CD14-positive monocyte (primary cell): ENCODE measurements at regions not wholly inside any gene's neighbourhood (a gene's known extent, or its start where the extent isn't known, plus 50 kb on each side); places are given as distances from the start of the nearest gene placed in this dataset.

ENCODE experiments used
- DNase-seq, 3 donors: peaks; one replicate each; pipeline ENCODE4 v3.0.0-alpha.2; 2011 to 2022
- H2AFZ ChIP-seq: 2 replicates; pipeline ENCODE4 v1.6.0; 2012; ENCODE audit warnings: mild to moderate bottlenecking, low read depth, low read length, inconsistent platforms; ENCODE audit not compliant: insufficient read depth, poor library complexity, severe bottlenecking
- H3K27ac ChIP-seq, 2 donors: 1 replicate in 1 of 2; 2 replicates in 1 of 2; pipeline ENCODE4 v1.5.1; 2012 to 2013; ENCODE audit warnings: low read length in 2 of 2, control low read depth in 1 of 2, inconsistent platforms in 1 of 2, low read depth in 1 of 2, mild to moderate bottlenecking in 1 of 2
- H3K27me3 ChIP-seq, 2 donors: one replicate each; pipeline versions ENCODE4 v1.6.0 to v1.6.1; 2011 to 2013; ENCODE audit warnings: low read length in 2 of 2; ENCODE audit not compliant: control insufficient read depth in 2 of 2, insufficient read depth in 2 of 2
- H3K36me3 ChIP-seq, 2 donors: replicated peaks in 1 of 2; 1 replicate in 1 of 2; 2 replicates in 1 of 2; pipeline versions ENCODE4 v1.5.1 to v1.6.1; 2012 to 2013; ENCODE audit warnings: low read length in 2 of 2, control low read depth in 1 of 2, inconsistent platforms in 1 of 2, mild to moderate bottlenecking in 1 of 2; ENCODE audit not compliant: insufficient read depth in 2 of 2, control insufficient read depth in 1 of 2
- H3K4me1 ChIP-seq, 2 donors: 1 replicate in 1 of 2; 2 replicates in 1 of 2; pipeline versions ENCODE4 v1.5.1 to v1.6.1; 2012 to 2013; ENCODE audit warnings: low read length in 2 of 2, control low read depth in 1 of 2, inconsistent platforms in 1 of 2, mild to moderate bottlenecking in 1 of 2, moderate library complexity in 1 of 2; ENCODE audit not compliant: insufficient read depth in 2 of 2, control insufficient read depth in 1 of 2
- H3K4me2 ChIP-seq: replicated peaks from 2 replicates; pipeline ENCODE3; 2012; ENCODE audit warnings: low read length, moderate library complexity, mild to moderate bottlenecking; ENCODE audit not compliant: poor library complexity, severe bottlenecking; ENCODE audit errors: extremely low read depth
- H3K4me3 ChIP-seq, 3 experiments: fragments of 200-600 bp in 1 of 3; sonication (generic) in 1 of 3; replicated peaks in 1 of 3; 1 replicate in 2 of 3; 2 replicates in 1 of 3; pipeline ENCODE4 v1.5.1; 2011 to 2013; ENCODE audit warnings: low read length in 3 of 3, mild to moderate bottlenecking in 3 of 3, control low read depth in 2 of 3, low read depth in 2 of 3, inconsistent platforms in 1 of 3, moderate library complexity in 1 of 3
- H3K79me2 ChIP-seq: 2 replicates; pipeline ENCODE4 v1.6.0; 2012; ENCODE audit warnings: mild to moderate bottlenecking, control low read depth, inconsistent platforms, low read length, moderate library complexity; ENCODE audit not compliant: insufficient read depth
- H3K9ac ChIP-seq: 2 replicates; pipeline ENCODE4 v1.6.0; 2017; ENCODE audit warnings: low read length, mild to moderate bottlenecking; ENCODE audit not compliant: insufficient read depth, poor library complexity, severe bottlenecking
- H3K9me3 ChIP-seq, 2 donors: replicated peaks in 1 of 2; 1 replicate in 1 of 2; 2 replicates in 1 of 2; pipeline versions ENCODE4 v1.5.1 to v1.6.1; 2012 to 2013; ENCODE audit warnings: low read length in 2 of 2, control low read depth in 1 of 2; ENCODE audit not compliant: control insufficient read depth in 1 of 2, insufficient read depth in 1 of 2
- H4K20me1 ChIP-seq: 2 replicates; pipeline ENCODE4 v1.6.0; 2012; ENCODE audit warnings: mild to moderate bottlenecking, low read length, control low read depth, moderate library complexity; ENCODE audit not compliant: insufficient read depth
- H3K27ac Mint-ChIP-seq, 7 donors: one replicate each; pipeline ENCODE4 v1.8.0; 2020; ENCODE audit warnings: mild to moderate bottlenecking in 7 of 7, mixed read lengths in 7 of 7, moderate library complexity in 6 of 7, inconsistent platforms in 2 of 7
- H3K27me3 Mint-ChIP-seq, 3 donors: one replicate each; pipeline ENCODE4 v1.8.0; 2021 to 2022; ENCODE audit warnings: low read depth in 3 of 3, mild to moderate bottlenecking in 3 of 3, mixed read lengths in 3 of 3, moderate library complexity in 3 of 3, inconsistent platforms in 1 of 3
- H3K36me3 Mint-ChIP-seq, 2 donors: one replicate each; pipeline ENCODE4 v1.8.0; 2020; ENCODE audit warnings: mixed read lengths in 2 of 2, inconsistent platforms in 1 of 2, mild to moderate bottlenecking in 1 of 2
- H3K4me1 Mint-ChIP-seq: one replicate; pipeline ENCODE4 v1.8.0; 2020; ENCODE audit warnings: mild to moderate bottlenecking, mixed read lengths
- H3K4me3 Mint-ChIP-seq, 2 donors: one replicate each; pipeline ENCODE4 v1.8.0; 2020; ENCODE audit warnings: mild to moderate bottlenecking in 2 of 2, mixed read lengths in 2 of 2, moderate library complexity in 1 of 2
- H3K9me3 Mint-ChIP-seq, 7 donors: one replicate each; pipeline ENCODE4 v1.8.0; 2020 to 2022; ENCODE audit warnings: mixed read lengths in 7 of 7, mild to moderate bottlenecking in 6 of 7, moderate library complexity in 6 of 7, inconsistent platforms in 2 of 7
- CTCF ChIP-seq: fragments of 200-600 bp; IDR thresholded peaks from one replicate; pipeline ENCODE4 v1.8.0; 2022; ENCODE audit warnings: antibody characterized with exemption, mild to moderate bottlenecking
- WGBS: methylation state at CpG from one replicate; pipeline ENCODE4 v1.1.5; 2013; ENCODE audit warnings: missing lambda C conversion rate; ENCODE audit not compliant: insufficient coverage; 5-methylcytosine and 5-hydroxymethylcytosine counted together
- intact Hi-C, 2 donors: fragments of 100-400 bp; cut with micrococcal nuclease; formaldehyde crosslinking; loops; one replicate each; pipeline versions ENCODE4 v1.15.0 to v1.15.1; 2023

- H3K4me3 ChIP-seq: no peak overlapping the region
- TF ChIP-seq CTCF: no peak
- no peak overlapping the region for H3K9ac ChIP-seq
- no peaks in the 10 kb centered on the region for H3K36me3 ChIP-seq
- Mint-ChIP-seq H3K9me3 (peaks cover 0 to 3% (median 0%) of the 10 kb centered on the region in 7 donors), H3K4me3 (no peak overlapping the region), H3K27me3 (peaks cover 0 to 3% (median 0%) of the 10 kb centered on the region in 3 donors), H3K27ac (no peak overlapping the region), H3K4me1 (peaks cover 2% of the 10 kb centered on the region), H3K36me3 (peaks cover 4 to 11% of the 10 kb centered on the region in 2 donors)
- H4K20me1 ChIP-seq: no peaks in the 10 kb centered on the region
- no peaks in the 10 kb centered on the region for H3K27me3 ChIP-seq
- intact Hi-C loops: no loop called here
- 95% methylated on average over 15 of the region's 16 CpGs for WGBS
- no peaks in the 10 kb centered on the region for H3K9me3 ChIP-seq
- H3K4me2 ChIP-seq: no peak overlapping the region
- H3K27ac ChIP-seq: no peak overlapping the region
- H3K4me1 ChIP-seq: no peaks in the 10 kb centered on the region
- DNase-seq: no peak
- no peaks in the 10 kb centered on the region for H3K79me2 ChIP-seq
- no peak overlapping the region for H2AFZ ChIP-seq
Observed at GRCh38 chr6:1538810-1539478, 70.8 kb upstream of the FOXC1 start.

- Histone ChIP-seq H3K4me1 (no peaks in the 10 kb centered on the region), H3K4me2 (no peak overlapping the region), H3K27me3 (no peaks in the 10 kb centered on the region), H4K20me1 (no peaks in the 10 kb centered on the region), H3K36me3 (no peaks in the 10 kb centered on the region), H3K4me3 (no peak overlapping the region), H3K9ac (no peak overlapping the region), H3K9me3 (peaks cover 0 to 4% of the 10 kb centered on the region in 2 donors), H2AFZ (no peak overlapping the region), H3K27ac (no peak overlapping the region), H3K79me2 (no peaks in the 10 kb centered on the region)
- DNase-seq: no peak
- Mint-ChIP-seq H3K36me3 (peaks cover 12 to 19% of the 10 kb centered on the region in 2 donors), H3K27ac (no peak overlapping the region), H3K27me3 (peaks cover 1 to 3% (median 2%) of the 10 kb centered on the region in 3 donors), H3K9me3 (peaks cover under 1 to 7% (median 3%) of the 10 kb centered on the region in 7 donors), H3K4me1 (no peaks in the 10 kb centered on the region), H3K4me3 (no peak overlapping the region)
- 93% methylated on average over 3 of the region's 11 CpGs for WGBS
- TF ChIP-seq CTCF: no peak
- intact Hi-C loops: no loop called here
Observed at GRCh38 chr6:1540864-1541521, 68.7 kb upstream of the FOXC1 start.
